GM18520 (cell line): ENCODE measurements at regions not wholly inside any gene's neighbourhood (a gene's known extent, or its start where the extent isn't known, plus 50 kb on each side); places are given as distances from the start of the nearest gene placed in this dataset.
"Not testable (repeated sequence)": the region's sequence is repeated elsewhere in the genome, so short reads cannot be mapped to it uniquely, and the experiment has no call there.

Experiments
- ATAC-seq: cut with Tn5 transposase; IDR thresholded peaks from one replicate; pipeline ENCODE4 v1.9.1; 2021; ENCODE audit not compliant: unreplicated experiment

- ATAC-seq: no peak
Measured at GRCh38 chr10:31186225-31187000, 132.6 kb upstream of the ZEB1 start.

GRCh38 chr10:31187182-31187581, 131.8 kb upstream of the ZEB1 start:
- ATAC-seq: no peak

GRCh38 chr10:31187607-31188210, 131.3 kb upstream of the ZEB1 start:
- ATAC-seq: no peak

GRCh38 chr10:31188792-31189406, 130.1 kb upstream of the ZEB1 start:
- no peak for ATAC-seq

- ATAC-seq: no peak
Measured at GRCh38 chr10:31190488-31190887, 128.5 kb upstream of the ZEB1 start.

GRCh38 chr10:31192475-31192874, 126.5 kb upstream of the ZEB1 start:
- ATAC-seq: no peak

GRCh38 chr10:31194986-31195385, 124.0 kb upstream of the ZEB1 start:
- ATAC-seq: no peak

GRCh38 chr10:31197886-31198285, 121.1 kb upstream of the ZEB1 start:
- no peak for ATAC-seq

- ATAC-seq: no peak
Measured at GRCh38 chr10:31204090-31204489, 114.9 kb upstream of the ZEB1 start.

GRCh38 chr10:31207636-31208035, 111.4 kb upstream of the ZEB1 start:
- no peak for ATAC-seq

- ATAC-seq: no peak
Measured at GRCh38 chr10:31209478-31209877, 109.5 kb upstream of the ZEB1 start.

GRCh38 chr10:31210190-31210589, 108.8 kb upstream of the ZEB1 start:
- ATAC-seq: no peak

GRCh38 chr10:31213959-31214358, 105.1 kb upstream of the ZEB1 start:
- no peak for ATAC-seq

GRCh38 chr10:31215052-31215451, 104.0 kb upstream of the ZEB1 start:
- no peak for ATAC-seq

GRCh38 chr10:31219306-31219705, 99.7 kb upstream of the ZEB1 start:
- no peak for ATAC-seq

GRCh38 chr10:31228780-31229179, 90.2 kb upstream of the ZEB1 start:
- ATAC-seq: not testable (repeated sequence)

GRCh38 chr10:31239961-31240360, 79.1 kb upstream of the ZEB1 start:
- no peak for ATAC-seq

- ATAC-seq: no peak
Measured at GRCh38 chr10:31242902-31243301, 76.1 kb upstream of the ZEB1 start.

- not testable (repeated sequence) for ATAC-seq
Measured at GRCh38 chr10:31251118-31251517, 67.9 kb upstream of the ZEB1 start.

GRCh38 chr10:31253237-31253636, 65.8 kb upstream of the ZEB1 start:
- no peak for ATAC-seq

- no peak for ATAC-seq
Measured at GRCh38 chr10:31261511-31262311, 57.3 kb upstream of the ZEB1 start.
